Stromal cell of bone marrow (primary cell): ENCODE measurements at regions not wholly inside any gene's neighbourhood (a gene's known extent, or its start where the extent isn't known, plus 50 kb on each side); places are given as distances from the start of the nearest gene placed in this dataset.

Experiments
- DNase-seq: peaks from one replicate; pipeline ENCODE4 v3.0.0-alpha.2; 2012; ENCODE audit warnings: low read depth

DNA sequence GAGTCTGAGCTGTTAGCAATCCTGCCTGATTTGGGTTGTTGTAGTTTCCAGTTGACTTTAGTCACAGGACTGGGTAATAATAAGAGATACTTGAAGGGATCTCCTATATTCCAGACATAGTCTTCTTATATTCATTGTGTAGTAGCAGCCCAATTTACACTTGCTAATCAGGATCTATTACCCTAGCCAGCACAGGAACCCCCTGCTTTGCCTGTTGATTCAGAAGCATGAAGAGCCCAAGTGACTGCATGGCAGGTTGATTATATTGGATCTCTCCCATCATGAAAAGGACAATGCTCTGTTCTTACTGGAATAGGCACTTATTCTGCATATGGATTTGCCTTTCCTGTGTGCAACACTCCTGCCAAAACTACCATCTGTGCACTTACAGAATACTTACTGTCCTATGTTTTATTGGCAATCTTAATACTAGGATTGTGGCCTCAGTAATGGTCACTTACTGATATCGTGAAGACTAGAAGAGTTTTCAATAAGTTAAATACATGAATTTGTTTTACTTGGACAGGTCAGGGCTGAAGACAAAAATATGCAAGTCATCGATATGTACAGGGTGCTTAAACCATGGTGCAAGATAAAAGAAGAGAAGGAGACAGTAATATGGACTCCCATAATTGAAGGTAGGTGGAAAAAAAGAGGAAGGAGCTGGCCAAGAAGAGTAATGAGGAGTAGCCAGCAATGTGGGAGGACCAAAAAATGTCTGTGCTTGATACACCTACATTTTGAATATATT is 304.1 kb downstream of the MCTP2 start:
- DNase-seq: no peak

DNA sequence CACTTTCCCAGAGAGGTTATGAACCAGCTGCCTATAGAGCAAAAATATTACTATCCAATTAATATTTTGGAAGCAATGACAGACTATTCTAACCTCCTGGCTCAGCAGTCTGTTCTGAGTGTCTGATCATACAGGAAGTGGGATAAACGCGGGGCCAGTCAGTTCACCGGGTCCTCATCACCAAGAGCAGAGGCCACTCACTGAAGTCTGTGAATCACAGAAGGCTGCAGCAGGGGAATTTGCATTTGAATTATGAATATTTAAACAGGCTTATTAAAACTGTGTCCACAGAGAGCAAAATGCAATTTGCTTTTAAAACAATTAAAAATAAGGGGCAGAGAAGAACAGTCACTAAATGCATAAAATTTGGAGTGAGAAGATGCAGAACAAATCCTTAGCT is 305.2 kb downstream of the MCTP2 start:
- DNase-seq: no peak

GRCh38 chr15:94538280-94538679 is 306.9 kb downstream of the MCTP2 start:
- no peak for DNase-seq

DNA sequence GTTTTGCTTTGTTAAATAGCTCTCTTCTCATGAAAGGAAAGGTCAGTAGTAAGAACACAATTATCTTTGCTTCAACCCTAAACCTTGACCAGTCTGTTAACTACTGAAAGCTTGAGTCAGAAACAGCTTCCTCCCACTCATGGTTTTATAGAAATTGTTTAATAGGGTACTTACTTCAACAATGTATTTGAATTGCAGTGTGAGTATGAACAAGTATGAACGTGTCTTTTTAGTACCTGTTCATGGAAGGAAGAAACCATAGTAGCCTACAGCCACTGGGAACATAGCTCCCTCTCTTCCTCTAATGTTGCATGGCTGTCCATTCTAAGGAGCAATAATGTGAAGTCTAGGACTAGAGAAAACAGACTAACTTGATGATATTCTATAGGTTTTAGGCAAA is 311.0 kb downstream of the MCTP2 start:
- DNase-seq: no peak

DNA sequence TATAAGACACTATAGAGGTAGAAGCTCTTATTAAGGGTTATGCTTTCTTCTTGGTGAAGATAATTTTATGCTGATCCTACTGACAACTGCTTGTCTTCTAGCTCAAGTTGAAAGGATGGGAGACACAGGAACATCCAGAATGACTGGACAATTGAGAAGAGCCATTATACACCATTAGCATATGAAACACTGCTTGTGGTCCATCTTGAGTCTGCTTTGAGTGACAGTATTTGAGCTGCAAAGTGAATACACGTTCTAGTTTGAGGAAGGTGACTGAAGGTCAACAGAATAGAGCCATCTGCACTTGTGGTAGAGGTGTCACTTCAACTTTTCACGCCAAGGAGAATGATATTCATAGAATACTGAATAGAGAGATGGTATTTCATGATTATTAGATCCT is 315.4 kb downstream of the MCTP2 start:
- DNase-seq: no peak

DNA sequence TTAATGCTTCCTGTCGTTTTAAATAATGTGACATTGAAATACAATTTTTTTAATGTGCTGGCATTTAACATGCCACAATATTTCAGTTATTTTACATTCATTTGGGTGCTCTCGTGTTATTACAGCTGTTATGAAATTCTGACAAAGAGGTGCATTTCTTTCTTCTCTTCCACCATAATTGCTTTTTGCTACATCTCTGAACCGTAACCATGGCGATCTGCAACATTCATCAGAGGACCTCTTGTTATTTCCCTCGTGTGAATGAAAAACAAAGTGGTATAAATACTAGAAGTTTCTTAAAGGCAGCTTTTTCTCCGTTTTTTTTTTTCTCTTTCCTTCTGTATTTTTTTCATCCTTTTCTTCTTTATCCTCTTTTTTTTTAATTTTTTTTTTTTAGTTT is 316.4 kb downstream of the MCTP2 start:
- DNase-seq: no peak

GRCh38 chr15:94555841-94556519 is 324.6 kb downstream of the MCTP2 start:
- DNase-seq: no peak

GRCh38 chr15:94561036-94561689 is 329.8 kb downstream of the MCTP2 start:
- no peak for DNase-seq

DNA sequence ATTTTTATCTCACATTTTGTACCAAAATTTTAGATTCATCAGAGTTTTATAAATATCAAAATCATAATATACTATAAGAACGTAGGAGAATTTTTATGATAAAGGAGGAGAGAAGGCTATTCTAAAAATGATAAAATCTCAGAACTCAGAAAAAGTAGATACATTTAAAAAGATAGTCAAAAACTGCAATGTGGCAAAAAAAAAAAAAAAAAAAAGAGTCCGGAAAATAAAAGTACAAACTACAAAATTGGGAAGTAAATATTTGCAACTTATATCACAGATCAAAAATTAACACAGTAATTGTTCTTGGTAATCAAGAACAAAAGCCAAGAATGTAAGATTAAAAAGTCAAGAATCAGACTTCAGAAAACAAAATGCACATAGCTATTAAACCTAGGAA is 332.1 kb downstream of the MCTP2 start:
- no peak for DNase-seq

DNA sequence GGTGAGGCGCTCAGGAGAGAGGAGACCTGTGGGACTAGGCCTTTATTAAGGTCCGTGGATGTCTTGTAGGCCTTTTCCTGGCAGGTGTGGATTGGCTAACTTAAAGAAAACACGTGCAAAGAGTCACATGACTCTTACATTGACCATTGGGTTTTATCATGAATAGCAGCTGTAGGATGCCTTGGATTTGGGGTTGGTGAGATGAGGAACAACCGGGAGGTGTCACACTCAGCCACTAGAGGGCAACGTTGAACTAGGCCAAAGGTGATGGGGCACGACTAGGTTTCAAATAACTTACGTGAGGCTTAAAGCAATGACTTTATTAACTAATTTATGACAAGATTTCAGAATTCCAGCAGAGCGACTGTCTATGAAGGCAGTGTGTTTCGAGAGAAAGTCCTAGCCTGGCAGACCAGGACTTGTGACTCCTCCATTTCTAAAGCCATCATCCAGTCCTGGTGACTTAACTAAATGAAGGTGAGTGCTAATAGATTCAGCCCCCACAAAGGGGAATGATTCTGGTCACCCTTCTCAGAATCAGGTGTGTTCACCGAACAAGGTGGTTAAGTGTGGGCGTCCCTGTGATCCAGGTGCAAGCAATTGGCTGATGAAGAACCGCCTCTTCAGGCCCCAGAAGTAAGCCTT is 345.6 kb downstream of the MCTP2 start:
- peak; percentile 0 for DNase-seq

DNA sequence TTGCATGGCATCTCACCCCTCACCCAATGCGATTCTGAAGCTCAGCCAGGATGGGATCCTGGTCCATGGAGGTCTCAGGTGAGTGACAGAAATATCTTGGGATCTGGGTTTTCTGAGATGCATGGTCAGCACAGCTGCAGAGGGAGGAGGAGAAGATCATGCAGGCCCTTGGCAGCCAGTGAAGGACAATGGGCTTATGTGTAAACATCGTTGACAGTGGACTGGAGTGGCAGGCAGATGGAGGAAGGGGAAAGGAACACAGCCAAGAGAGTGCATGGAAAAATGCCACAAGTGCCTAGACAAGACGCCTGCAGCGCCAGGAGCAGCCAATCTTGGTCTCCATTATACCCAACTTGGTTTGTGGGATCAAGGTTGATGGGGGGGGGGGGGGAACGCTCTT is 347.9 kb downstream of the MCTP2 start:
- no peak for DNase-seq

DNA sequence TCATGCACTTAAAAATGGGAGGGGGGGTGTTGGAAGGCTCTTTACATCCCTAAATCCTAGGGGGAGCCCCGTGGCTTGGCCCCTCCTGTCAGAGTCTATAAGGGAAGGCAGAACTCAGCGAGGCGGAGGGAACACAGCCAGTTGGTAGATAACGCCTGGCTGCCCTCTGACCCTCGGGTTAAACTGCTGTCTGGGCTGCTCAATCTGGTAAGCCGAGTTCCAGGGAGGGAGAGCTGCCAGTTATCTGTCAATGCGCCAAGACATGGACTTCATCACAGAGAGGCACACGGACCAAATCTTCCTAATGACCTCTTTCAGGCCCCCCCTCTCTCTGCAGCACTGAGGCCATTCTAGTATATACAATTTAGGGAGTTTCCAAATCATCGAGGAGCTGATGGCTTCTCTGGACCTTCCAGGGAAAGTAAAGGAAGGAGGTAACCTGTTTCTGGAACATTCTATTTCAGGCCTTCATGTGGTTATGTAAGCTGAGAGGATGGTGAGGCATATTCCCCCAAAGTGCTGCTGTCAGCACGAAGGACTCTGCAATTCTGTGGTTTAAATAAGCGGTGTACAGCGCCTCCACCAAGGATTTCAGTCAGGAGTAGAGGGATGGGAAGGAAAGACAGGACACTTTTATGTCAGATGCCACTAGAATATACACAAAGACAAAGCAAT is 349.0 kb downstream of the MCTP2 start:
- DNase-seq: no peak

- DNase-seq: no peak
Measured at GRCh38 chr15:94582368-94582767, 351.0 kb downstream of the MCTP2 start.

- DNase-seq: no peak
Measured at GRCh38 chr15:94584833-94585244, 353.5 kb downstream of the MCTP2 start.

DNA sequence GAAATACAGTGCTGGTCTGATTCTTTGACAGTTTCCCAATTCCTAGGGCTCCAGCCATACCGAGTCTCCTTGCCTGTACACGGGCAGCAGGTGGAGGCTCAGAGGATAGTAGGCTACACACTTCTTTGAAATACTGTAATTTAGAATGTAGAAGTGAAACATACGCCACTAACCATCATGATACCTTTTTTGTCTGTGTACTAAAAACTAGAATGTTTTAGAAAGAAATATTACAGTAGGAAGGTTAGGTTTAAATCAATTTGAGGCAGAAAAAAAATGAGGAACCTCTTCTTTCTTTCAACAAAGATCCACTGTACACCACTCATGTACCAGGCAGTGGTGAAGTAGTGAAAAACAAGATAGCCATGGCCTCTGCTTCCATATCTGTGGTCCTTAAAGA is 354.7 kb downstream of the MCTP2 start:
- no peak for DNase-seq

DNA sequence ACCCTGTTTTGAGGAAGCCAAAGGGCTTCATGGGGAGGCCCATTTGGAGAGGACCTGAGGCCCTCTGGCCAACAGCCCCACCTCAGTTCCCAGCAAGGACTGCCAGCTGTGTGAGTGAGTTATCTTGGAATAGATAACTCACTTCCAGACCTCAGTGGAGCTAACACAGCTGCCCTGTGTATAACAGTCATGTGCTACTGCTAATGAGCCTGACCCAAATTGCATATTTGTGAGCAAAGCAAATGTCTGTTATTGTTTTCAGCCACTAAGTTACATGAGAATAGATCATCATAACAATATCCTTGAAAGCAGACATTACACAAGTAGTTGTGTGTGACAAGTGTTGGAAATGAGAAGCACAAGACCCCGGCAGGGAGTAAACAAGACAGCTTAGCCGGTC is 355.8 kb downstream of the MCTP2 start:
- DNase-seq: no peak

- DNase-seq: no peak
Measured at GRCh38 chr15:94588993-94589392, 357.6 kb downstream of the MCTP2 start.

DNA sequence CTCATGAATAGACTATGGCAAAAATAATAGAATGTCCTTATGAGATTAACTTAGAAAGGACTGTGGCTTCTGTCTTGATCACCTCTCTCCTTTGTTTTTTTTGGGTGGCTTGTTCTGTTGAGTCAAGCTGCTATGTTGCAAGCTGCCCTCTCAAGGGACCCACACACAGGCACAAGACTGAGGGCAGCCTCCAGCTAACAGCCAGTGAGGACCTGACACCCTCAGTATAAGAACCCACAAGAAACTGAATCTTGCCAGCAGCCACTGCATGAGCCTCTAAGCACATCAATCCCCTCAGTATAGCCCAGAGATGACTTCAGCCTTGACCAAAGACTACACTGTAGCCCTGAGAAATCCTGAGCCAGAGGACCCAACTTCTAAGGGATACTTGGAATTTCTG is 361.1 kb downstream of the MCTP2 start:
- no peak for DNase-seq

DNA sequence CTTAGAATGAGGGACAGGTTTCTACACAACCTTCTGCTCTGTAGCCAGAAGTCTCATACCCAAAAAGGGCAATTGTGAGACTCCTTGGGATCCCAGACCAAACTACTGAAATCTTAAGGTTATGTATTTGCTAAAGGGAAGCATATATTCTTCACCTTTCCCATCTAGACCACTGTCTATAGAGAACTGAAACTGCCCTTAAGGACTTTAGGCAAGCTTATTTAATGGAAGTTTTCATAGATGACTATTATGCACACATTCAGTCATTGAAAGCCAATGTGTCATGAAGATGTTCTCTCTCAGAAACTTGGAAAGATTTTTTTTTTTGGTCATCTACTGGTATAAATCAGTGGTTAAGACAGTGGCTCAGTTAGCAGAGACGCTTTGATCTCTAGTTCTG is 365.3 kb downstream of the MCTP2 start:
- DNase-seq: no peak

DNA sequence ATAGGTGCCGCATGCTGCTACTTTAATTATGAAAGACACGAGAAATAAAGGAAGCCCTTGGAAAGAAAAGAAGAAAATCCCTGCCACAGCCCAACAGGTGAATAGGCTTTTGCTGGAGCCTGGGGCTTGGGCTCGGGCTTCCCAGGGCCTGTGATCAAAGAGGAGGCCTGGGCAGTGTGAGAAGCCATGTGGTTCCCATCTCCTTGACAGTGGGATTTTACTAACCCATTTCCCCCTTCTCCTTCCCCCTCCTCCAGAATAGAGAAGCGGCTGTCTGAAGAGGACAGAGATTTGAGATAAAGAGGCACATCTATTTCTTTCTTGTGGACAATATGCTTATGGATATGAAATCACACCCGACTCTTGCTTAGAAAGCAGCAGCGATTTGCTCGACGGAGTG is 369.1 kb downstream of the MCTP2 start:
- no peak for DNase-seq

DNA sequence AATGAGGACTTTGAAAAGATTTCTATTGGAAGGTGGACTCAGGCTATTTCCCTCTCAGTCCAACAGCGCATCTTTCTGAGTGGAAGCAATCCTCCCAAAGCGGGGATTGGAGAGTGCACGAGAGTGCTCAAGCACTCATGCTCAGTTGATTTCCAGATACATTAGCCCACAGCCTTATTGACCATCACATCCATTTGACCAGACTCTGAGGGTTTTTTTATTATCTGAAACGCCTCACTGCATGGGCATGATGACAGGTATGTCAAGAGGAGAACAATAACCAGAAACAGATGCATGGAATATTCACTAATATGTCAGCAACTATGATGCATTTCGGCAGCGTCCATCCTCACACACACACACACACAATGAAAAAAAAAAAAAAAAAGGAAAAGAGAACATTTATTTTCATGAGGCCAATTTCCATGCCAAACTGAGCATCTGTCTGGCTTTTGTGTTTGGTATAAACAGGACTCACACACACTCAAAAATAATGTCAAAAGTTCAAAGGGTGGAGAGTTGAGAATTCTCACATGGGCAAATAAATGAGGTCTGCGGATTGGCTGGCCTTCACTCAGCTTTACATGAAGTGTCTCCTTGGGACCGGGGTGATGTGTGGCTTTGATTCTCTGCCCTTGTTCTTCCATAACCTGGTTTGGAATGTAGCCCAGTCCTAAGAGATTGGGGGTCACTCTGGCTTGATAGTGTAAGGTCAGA is 371.6 kb downstream of the MCTP2 start:
- DNase-seq: no peak

DNA sequence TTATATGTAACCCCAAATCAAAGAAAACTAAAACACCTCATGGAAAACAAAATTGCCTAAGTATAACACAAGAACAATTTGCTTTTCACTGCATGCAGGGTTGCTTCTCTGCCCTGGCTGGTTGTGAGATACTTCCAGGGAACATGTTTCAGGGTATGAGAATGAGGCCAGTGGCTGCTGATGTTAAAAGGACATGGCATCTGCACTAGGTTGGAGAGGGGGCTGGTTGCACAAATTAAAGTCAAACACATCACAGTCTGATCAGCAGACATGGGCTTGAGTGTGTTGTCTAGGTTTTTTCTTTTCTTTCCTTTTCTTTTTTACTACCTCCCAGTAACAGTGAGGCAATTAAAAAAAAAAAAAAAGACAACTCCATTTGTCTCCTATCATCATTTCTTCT is 374.9 kb downstream of the MCTP2 start:
- no peak for DNase-seq
